Stimulated activated CD4-positive, alpha-beta T cell treated with anti-CD3 and anti-CD28 coated beads, TNF-alpha, amount 100 ng/mL, for 48 hours (primary cell): ENCODE measurements at regions not wholly inside any gene's neighbourhood (a gene's known extent, or its start where the extent isn't known, plus 50 kb on each side); places are given as distances from the start of the nearest gene placed in this dataset.
"Not testable (repeated sequence)": the region's sequence is repeated elsewhere in the genome, so short reads cannot be mapped to it uniquely, and the experiment has no call there.

Source experiments
- DNase-seq, 3 donors: peaks; one replicate each; pipeline ENCODE4 v3.0.0-alpha.2; 2020; ENCODE audit warnings: low read depth in 3 of 3

GRCh38 chr10:63848871-63849270, 327.7 kb downstream of the REEP3 start:
- DNase-seq, result not testable (repeated sequence)

- no peak for DNase-seq
Observed at GRCh38 chr10:63862860-63863259, 341.7 kb downstream of the REEP3 start.

GRCh38 chr10:63865210-63865609, 344.0 kb downstream of the REEP3 start:
- no peak for DNase-seq

GRCh38 chr10:63866075-63866746, 345.0 kb downstream of the REEP3 start:
- peak in 1 of 3 donors; percentile 8 for DNase-seq

- DNase-seq, result no peak
Observed at GRCh38 chr10:63866747-63867140, 345.5 kb downstream of the REEP3 start.

GRCh38 chr10:63878428-63878827, 357.2 kb downstream of the REEP3 start:
- DNase-seq, result no peak

- no peak for DNase-seq
Observed at GRCh38 chr10:63883861-63884260, 362.7 kb downstream of the REEP3 start.

GRCh38 chr10:63884426-63884825, 363.2 kb downstream of the REEP3 start:
- DNase-seq, result no peak

- no peak for DNase-seq
Observed at GRCh38 chr10:63885156-63885555, 364.0 kb downstream of the REEP3 start.

GRCh38 chr10:63886281-63887022, 365.3 kb downstream of the REEP3 start:
- no peak for DNase-seq

GRCh38 chr10:63887023-63887589, 365.9 kb downstream of the REEP3 start:
- no peak for DNase-seq

GRCh38 chr10:63887600-63888370, 366.6 kb downstream of the REEP3 start:
- no peak for DNase-seq

GRCh38 chr10:63889803-63890202, 368.6 kb downstream of the REEP3 start:
- no peak for DNase-seq

GRCh38 chr10:63896992-63897391, 375.8 kb downstream of the REEP3 start:
- no peak for DNase-seq

GRCh38 chr10:63899673-63900300, 378.6 kb downstream of the REEP3 start:
- DNase-seq, result no peak

GRCh38 chr10:63901228-63901627, 380.0 kb downstream of the REEP3 start:
- no peak for DNase-seq

GRCh38 chr10:63901881-63902280, 380.7 kb downstream of the REEP3 start:
- DNase-seq, result no peak

- DNase-seq, result no peak
Observed at GRCh38 chr10:63910806-63911205, 389.6 kb downstream of the REEP3 start.

GRCh38 chr10:63915240-63915639, 394.0 kb downstream of the REEP3 start:
- DNase-seq, result no peak

- DNase-seq, result no peak
Observed at GRCh38 chr10:63917363-63917762, 396.2 kb downstream of the REEP3 start.

GRCh38 chr10:63919575-63920279, 398.5 kb downstream of the REEP3 start:
- DNase-seq, result no peak
